ENCODE measurements at regions not wholly inside any gene's neighbourhood (a gene's known extent, or its start where the extent isn't known, plus 50 kb on each side); places are given as distances from the start of the nearest gene placed in this dataset.
"Not testable (repeated sequence)": the region's sequence is repeated elsewhere in the genome, so short reads cannot be mapped to it uniquely, and the experiment has no call there.

GRCh38 chr3:154656486-154656885 lies 226.5 kb upstream of the GPR149 start:
- no peak for ATAC-seq
- Mint-ChIP-seq H3K27ac (no peak overlapping the region), H3K27me3 (no peaks in the 10 kb centered on the region), H3K4me1 (no peaks in the 10 kb centered on the region), H3K4me3 (no peak overlapping the region), H3K36me3 (no peaks in the 10 kb centered on the region), H3K9me3 (peaks cover 0 to 13% (median 3%) of the 10 kb centered on the region in 9 donors)
- POLR2A ChIA-PET = no interaction called here
- no peak for DNase-seq

- DNase-seq (no peak), ATAC-seq (no peak)
- Mint-ChIP-seq H3K27ac (no peak overlapping the region), H3K27me3 (no peaks in the 10 kb centered on the region), H3K36me3 (no peaks in the 10 kb centered on the region), H3K4me3 (no peak overlapping the region), H3K4me1 (no peaks in the 10 kb centered on the region), H3K9me3 (peaks cover 0 to 20% (median 2%) of the 10 kb centered on the region in 9 donors)
- POLR2A ChIA-PET = no interaction called here
These were observed 212.2 kb upstream of the GPR149 start for GRCh38 chr3:154642145-154642544.

GRCh38 chr3:154625756-154626155 lies 195.8 kb upstream of the GPR149 start:
- POLR2A ChIA-PET = no interaction called here

GRCh38 chr3:154619621-154620020 lies 189.6 kb upstream of the GPR149 start:
- H3K27me3 Mint-ChIP-seq, H3K4me3 Mint-ChIP-seq, H3K4me1 Mint-ChIP-seq, H3K27ac Mint-ChIP-seq, DNase-seq, ATAC-seq, POLR2A ChIA-PET, H3K36me3 Mint-ChIP-seq: not testable (repeated sequence)
- peaks cover 3 to 48% (median 14%) of the 10 kb centered on the region in 9 donors for H3K9me3 Mint-ChIP-seq

More at GRCh38 chr3:154625756-154626155, 195.8 kb upstream of the GPR149 start:
- H3K27me3 Mint-ChIP-seq = no peaks in the 10 kb centered on the region
- ATAC-seq = no peak
- H3K9me3 Mint-ChIP-seq = peaks cover 0 to 32% (median 12%) of the 10 kb centered on the region in 9 donors
- H3K36me3 Mint-ChIP-seq = no peaks in the 10 kb centered on the region
- H3K4me3 Mint-ChIP-seq = no peak overlapping the region
- no peak overlapping the region for H3K27ac Mint-ChIP-seq
- no peaks in the 10 kb centered on the region for H3K4me1 Mint-ChIP-seq
- DNase-seq = no peak

DNA sequence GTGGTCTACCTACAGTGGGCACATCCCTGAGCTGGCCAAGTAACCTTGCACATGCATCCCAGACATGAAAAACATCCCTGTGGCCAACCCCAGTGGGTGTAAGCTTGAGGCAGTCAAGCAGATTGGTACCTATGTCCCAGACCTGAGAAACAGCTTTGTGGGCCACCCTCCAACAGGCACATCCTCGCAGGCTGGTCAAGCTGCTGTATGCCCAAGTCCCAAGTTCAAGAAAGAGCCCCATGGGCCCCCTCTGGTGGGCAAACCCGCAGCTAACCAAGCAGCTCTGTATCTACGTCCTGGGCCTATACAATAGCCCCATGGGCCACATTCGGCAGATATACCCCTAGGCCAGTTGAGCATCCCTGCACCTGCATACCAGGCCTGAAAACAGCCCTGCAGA lies 186.3 kb upstream of the GPR149 start:
- Mint-ChIP-seq H3K4me3 (no peak overlapping the region), H3K27me3 (peaks cover 0 to 8% (median 0%) of the 10 kb centered on the region in 5 donors), H3K9me3 (peaks cover 0 to 31% (median 9%) of the 10 kb centered on the region in 9 donors), H3K4me1 (no peaks in the 10 kb centered on the region), H3K36me3 (peaks cover 0 to 4% (median 0%) of the 10 kb centered on the region in 3 donors), H3K27ac (no peak overlapping the region)
- DNase-seq (peak in 1 of 10 donors; percentile 58), ATAC-seq (no peak)
- POLR2A ChIA-PET = no interaction called here

DNA sequence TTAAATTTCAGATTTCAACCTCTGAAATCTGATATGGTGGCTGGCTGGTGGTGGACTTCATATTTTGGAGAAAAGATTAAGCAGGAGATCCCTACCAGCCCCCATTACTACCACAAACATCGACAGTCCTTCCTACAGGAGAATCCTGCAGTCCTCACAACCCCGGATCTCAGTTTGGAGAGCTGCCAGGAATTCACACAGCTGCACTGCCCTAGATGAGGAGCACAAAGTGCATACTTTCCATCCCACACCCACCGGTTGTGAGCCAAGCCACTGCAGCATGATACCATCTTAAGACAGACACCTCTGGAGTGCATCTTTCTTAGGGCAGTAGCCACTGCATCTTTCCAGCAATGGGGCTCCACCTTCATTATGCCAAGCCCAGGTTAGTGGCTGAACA lies 185.5 kb upstream of the GPR149 start:
- ATAC-seq (no peak), DNase-seq (no peak)
- POLR2A ChIA-PET = no interaction called here
- peaks cover 0 to 8% (median 0%) of the 10 kb centered on the region in 5 donors for H3K27me3 Mint-ChIP-seq
- H3K27ac Mint-ChIP-seq = no peak overlapping the region
- H3K9me3 Mint-ChIP-seq = peaks cover 0 to 25% (median 9%) of the 10 kb centered on the region in 9 donors
- no peaks in the 10 kb centered on the region for H3K4me1 Mint-ChIP-seq
- no peak overlapping the region for H3K4me3 Mint-ChIP-seq
- H3K36me3 Mint-ChIP-seq = peaks cover 0 to 4% (median 0%) of the 10 kb centered on the region in 3 donors

DNA sequence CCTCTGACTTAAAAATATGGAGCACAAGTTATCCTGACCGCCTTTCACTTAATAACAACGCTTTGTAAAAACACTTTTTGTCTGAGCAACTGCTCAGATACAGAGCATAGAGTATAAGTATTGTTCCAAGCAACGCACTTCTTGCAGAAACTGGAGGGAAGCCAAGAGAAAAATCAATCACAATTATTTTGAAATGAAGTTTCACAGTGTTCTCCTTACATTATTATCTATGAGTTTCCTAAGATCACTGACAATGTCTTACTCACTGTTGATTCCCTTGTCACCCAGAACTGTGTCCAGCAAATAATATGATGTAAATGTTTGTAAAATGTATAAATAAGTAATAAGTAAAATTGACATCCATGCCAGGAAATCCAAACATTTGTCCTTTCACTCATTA lies 184.6 kb upstream of the GPR149 start:
- H3K27me3 Mint-ChIP-seq = peaks cover 0 to 8% (median 0%) of the 10 kb centered on the region in 5 donors
- H3K4me1 Mint-ChIP-seq = no peaks in the 10 kb centered on the region
- H3K9me3 Mint-ChIP-seq = peaks cover 0 to 21% (median 9%) of the 10 kb centered on the region in 9 donors
- POLR2A ChIA-PET = no interaction called here
- H3K36me3 Mint-ChIP-seq = peaks cover 0 to 4% (median 0%) of the 10 kb centered on the region in 3 donors
- no peak for DNase-seq
- no peak overlapping the region for H3K27ac Mint-ChIP-seq
- ATAC-seq = no peak
- no peak overlapping the region for H3K4me3 Mint-ChIP-seq

GRCh38 chr3:154614078-154614477 lies 184.1 kb upstream of the GPR149 start:
- no peak for DNase-seq
- peaks cover 0 to 4% (median 0%) of the 10 kb centered on the region in 3 donors for H3K36me3 Mint-ChIP-seq
- no peak overlapping the region for H3K27ac Mint-ChIP-seq
- no peak for ATAC-seq
- POLR2A ChIA-PET = no interaction called here
- peaks cover 0 to 8% (median 0%) of the 10 kb centered on the region in 5 donors for H3K27me3 Mint-ChIP-seq
- peaks cover 0 to 21% (median 9%) of the 10 kb centered on the region in 9 donors for H3K9me3 Mint-ChIP-seq
- H3K4me1 Mint-ChIP-seq = no peaks in the 10 kb centered on the region
- H3K4me3 Mint-ChIP-seq = no peak overlapping the region

DNA sequence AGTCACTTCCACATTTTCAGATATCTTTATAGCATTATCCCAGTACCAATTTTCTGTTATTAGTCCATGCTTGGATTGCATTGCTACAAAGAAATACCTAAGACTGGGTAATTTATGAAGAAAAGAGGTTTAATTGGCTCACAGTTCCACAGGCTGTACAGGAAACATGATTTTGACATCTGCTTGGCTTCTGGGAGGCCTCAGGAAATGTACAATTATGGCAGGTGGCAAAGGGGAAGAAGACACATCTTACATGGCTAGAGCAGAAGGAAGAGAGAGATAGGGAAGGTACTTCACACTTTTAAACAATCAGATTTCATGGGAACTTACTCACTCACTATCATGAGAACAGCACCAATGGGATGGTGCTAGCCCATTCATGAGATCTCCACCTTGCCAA lies 172.3 kb upstream of the GPR149 start:
- H3K27me3 Mint-ChIP-seq = no peaks in the 10 kb centered on the region
- no peaks in the 10 kb centered on the region for H3K4me1 Mint-ChIP-seq
- no peak overlapping the region for H3K4me3 Mint-ChIP-seq
- H3K27ac Mint-ChIP-seq = no peak overlapping the region
- DNase-seq (no peak), ATAC-seq (no peak)
- POLR2A ChIA-PET = no interaction called here
- H3K36me3 Mint-ChIP-seq = no peaks in the 10 kb centered on the region
- H3K9me3 Mint-ChIP-seq = peaks cover 0 to 17% (median 6%) of the 10 kb centered on the region in 9 donors

DNA sequence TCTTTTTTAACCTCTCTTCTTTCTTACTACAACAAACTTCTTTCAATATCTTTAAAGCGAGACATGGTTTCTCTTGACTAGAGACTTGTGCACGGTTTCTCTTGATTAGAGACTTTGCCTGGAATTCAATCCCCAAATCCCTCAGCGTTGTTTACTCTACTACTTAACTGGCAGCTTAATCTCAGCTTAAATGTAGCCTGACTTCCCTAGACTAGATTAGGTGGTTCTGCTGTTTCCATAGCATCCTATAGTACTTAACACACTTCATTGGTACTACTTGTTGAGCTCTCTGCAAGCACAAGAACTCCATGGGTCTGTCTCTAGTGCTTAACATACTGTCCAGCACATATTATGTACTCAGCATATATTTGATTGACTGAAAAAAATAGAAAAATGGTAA lies 168.2 kb upstream of the GPR149 start:
- POLR2A ChIA-PET = no interaction called here

DNA sequence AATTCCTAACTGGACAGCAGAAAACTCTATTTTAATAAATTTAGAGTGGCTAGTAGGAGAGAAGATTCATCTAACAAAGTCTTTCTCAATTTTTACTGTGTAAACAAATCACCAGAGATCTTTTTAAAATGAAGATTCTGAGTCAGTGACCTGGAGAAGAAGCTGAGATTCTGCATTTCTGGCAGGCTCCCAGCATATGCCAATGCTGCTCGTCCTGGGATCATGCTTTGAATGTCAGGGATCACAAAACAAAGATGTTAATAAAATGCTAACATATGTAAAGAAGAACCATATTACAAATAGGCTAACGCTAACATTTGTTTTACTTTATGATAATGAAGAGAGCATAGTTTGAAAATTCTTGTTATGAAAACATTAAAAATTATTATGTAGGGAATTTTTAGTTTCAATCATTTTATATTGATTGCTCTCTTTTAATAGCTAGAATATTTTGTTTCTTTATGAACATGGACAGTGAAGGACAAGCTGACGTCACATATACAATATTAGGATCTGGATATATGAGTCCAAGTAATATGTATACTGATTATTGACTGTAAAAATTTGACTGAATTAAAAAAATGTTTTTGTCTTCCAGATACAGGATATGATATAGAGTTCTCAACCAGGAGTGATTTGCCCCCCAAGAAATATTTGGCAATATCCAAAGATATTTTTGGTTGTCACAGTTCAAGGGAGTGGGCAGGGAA lies 160.8 kb upstream of the GPR149 start:
- Mint-ChIP-seq H3K36me3 (no peaks in the 10 kb centered on the region), H3K4me1 (no peaks in the 10 kb centered on the region), H3K4me3 (no peak overlapping the region), H3K27ac (no peak overlapping the region), H3K9me3 (peaks cover 0 to 1% (median 0%) of the 10 kb centered on the region in 9 donors), H3K27me3 (no peaks in the 10 kb centered on the region)
- POLR2A ChIA-PET = no interaction called here
- DNase-seq (no peak), ATAC-seq (no peak)

More for the DNA sequence above, 168.2 kb upstream of the GPR149 start:
- DNase-seq = no peak
- Mint-ChIP-seq H3K4me3 (no peak overlapping the region), H3K27me3 (no peaks in the 10 kb centered on the region), H3K9me3 (peaks cover 0 to 17% (median 6%) of the 10 kb centered on the region in 9 donors), H3K4me1 (no peaks in the 10 kb centered on the region), H3K36me3 (no peaks in the 10 kb centered on the region), H3K27ac (no peak overlapping the region)
- ATAC-seq = no peak

DNA sequence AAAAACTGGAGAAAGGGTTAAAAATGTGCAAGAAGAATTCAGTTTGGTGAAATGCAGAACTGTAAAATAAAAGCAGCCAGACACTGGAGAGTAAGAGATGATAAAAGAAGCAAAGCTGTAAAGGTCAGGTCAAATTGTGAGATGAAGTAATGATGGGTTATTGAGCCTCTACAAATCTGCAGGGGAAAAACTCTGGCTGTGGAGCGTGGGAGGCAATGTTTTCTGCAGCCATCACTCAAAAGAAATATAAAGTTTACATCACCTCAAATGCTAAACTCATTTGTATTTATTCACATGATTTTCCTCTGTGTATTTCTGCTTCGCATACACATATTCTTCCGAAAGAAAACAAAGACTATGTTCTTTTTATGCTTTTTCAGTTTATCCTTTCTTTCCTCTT lies 158.8 kb upstream of the GPR149 start:
- no peak for DNase-seq
- Mint-ChIP-seq H3K4me3 (no peak overlapping the region), H3K9me3 (peaks cover 0 to 1% (median 0%) of the 10 kb centered on the region in 9 donors), H3K36me3 (no peaks in the 10 kb centered on the region), H3K27me3 (no peaks in the 10 kb centered on the region), H3K27ac (no peak overlapping the region), H3K4me1 (no peaks in the 10 kb centered on the region)
- POLR2A ChIA-PET = no interaction called here
- ATAC-seq = no peak

- H3K27me3 Mint-ChIP-seq = no peaks in the 10 kb centered on the region
- no peak for ATAC-seq
- H3K9me3 Mint-ChIP-seq = peaks cover 0 to 6% (median 2%) of the 10 kb centered on the region in 9 donors
- no peaks in the 10 kb centered on the region for H3K4me1 Mint-ChIP-seq
- H3K4me3 Mint-ChIP-seq = no peak overlapping the region
- no peak for DNase-seq
- POLR2A ChIA-PET = no interaction called here
- H3K27ac Mint-ChIP-seq = no peak overlapping the region
- H3K36me3 Mint-ChIP-seq = no peaks in the 10 kb centered on the region
These were observed 155.0 kb upstream of the GPR149 start for GRCh38 chr3:154584974-154585373.

DNA sequence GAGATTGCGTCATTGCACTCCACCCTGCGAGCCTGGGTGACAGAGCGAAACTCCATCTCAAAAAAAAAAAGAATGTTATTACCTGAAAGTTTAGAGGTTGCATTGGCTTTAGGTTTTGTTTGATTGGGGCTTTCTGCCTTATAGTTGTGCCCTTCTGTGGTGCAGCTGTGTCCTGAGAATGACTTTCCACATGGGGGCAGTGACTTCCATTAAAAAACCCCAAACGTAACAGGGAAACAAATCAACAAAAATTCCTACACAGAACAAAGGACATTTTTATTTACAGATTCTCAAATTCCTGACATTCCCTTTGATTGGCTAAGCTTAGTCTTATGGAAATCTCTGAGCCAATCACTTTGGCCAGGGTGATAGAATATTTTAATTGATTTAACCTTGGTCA lies 154.1 kb upstream of the GPR149 start:
- H3K4me1 Mint-ChIP-seq = no peaks in the 10 kb centered on the region
- peaks cover 0 to 6% (median 3%) of the 10 kb centered on the region in 9 donors for H3K9me3 Mint-ChIP-seq
- H3K4me3 Mint-ChIP-seq = no peak overlapping the region
- ATAC-seq (no peak), DNase-seq (no peak)
- H3K27me3 Mint-ChIP-seq = no peaks in the 10 kb centered on the region
- POLR2A ChIA-PET = no interaction called here
- no peaks in the 10 kb centered on the region for H3K36me3 Mint-ChIP-seq
- H3K27ac Mint-ChIP-seq = no peak overlapping the region

Measured in naive thymus-derived CD8-positive, alpha-beta T cell (primary cell).